HG03135 (cell line): ENCODE measurements at regions not wholly inside any gene's neighbourhood (a gene's known extent, or its start where the extent isn't known, plus 50 kb on each side); places are given as distances from the start of the nearest gene placed in this dataset.
"Not testable (repeated sequence)": the region's sequence is repeated elsewhere in the genome, so short reads cannot be mapped to it uniquely, and the experiment has no call there.

Experiments
- ATAC-seq: cut with Tn5 transposase; IDR thresholded peaks from one replicate; pipeline ENCODE4 v1.9.1; 2021; ENCODE audit warnings: mild to moderate bottlenecking, moderate library complexity; ENCODE audit not compliant: unreplicated experiment

- no peak for ATAC-seq
Measured at GRCh38 chr1:189046127-189046526, 1431.5 kb downstream of the BRINP3 start.

GRCh38 chr1:189084811-189085210, 1392.9 kb downstream of the BRINP3 start:
- ATAC-seq, result no peak

- no peak for ATAC-seq
Measured at GRCh38 chr1:189103956-189104355, 1373.7 kb downstream of the BRINP3 start.

GRCh38 chr1:189117072-189117770, 1360.4 kb downstream of the BRINP3 start:
- ATAC-seq, result no peak

GRCh38 chr1:189121941-189122340, 1355.7 kb downstream of the BRINP3 start:
- no peak for ATAC-seq

- no peak for ATAC-seq
Measured at GRCh38 chr1:189125694-189126093, 1352.0 kb downstream of the BRINP3 start.

GRCh38 chr1:189131576-189131975, 1346.1 kb downstream of the BRINP3 start:
- no peak for ATAC-seq

- ATAC-seq, result not testable (repeated sequence)
Measured at GRCh38 chr1:189139748-189140147, 1337.9 kb downstream of the BRINP3 start.

GRCh38 chr1:189141056-189141455, 1336.6 kb downstream of the BRINP3 start:
- ATAC-seq, result no peak

- ATAC-seq, result no peak
Measured at GRCh38 chr1:189149547-189150375, 1327.9 kb downstream of the BRINP3 start.

- no peak for ATAC-seq
Measured at GRCh38 chr1:189150624-189151023, 1327.0 kb downstream of the BRINP3 start.

- no peak for ATAC-seq
Measured at GRCh38 chr1:189151361-189151760, 1326.3 kb downstream of the BRINP3 start.

GRCh38 chr1:189152685-189153084, 1325.0 kb downstream of the BRINP3 start:
- no peak for ATAC-seq

GRCh38 chr1:189158155-189158554, 1319.5 kb downstream of the BRINP3 start:
- ATAC-seq, result no peak

GRCh38 chr1:189175889-189176288, 1301.8 kb downstream of the BRINP3 start:
- ATAC-seq, result no peak

GRCh38 chr1:189180057-189180456, 1297.6 kb downstream of the BRINP3 start:
- ATAC-seq, result no peak

- no peak for ATAC-seq
Measured at GRCh38 chr1:189185097-189185496, 1292.6 kb downstream of the BRINP3 start.

- no peak for ATAC-seq
Measured at GRCh38 chr1:189192741-189193520, 1284.7 kb downstream of the BRINP3 start.

- ATAC-seq, result no peak
Measured at GRCh38 chr1:189205863-189206262, 1271.8 kb downstream of the BRINP3 start.

GRCh38 chr1:189206617-189207016, 1271.0 kb downstream of the BRINP3 start:
- no peak for ATAC-seq

GRCh38 chr1:189211742-189212141, 1265.9 kb downstream of the BRINP3 start:
- ATAC-seq, result no peak
